ENCODE measurements at regions not wholly inside any gene's neighbourhood (a gene's known extent, or its start where the extent isn't known, plus 50 kb on each side); places are given as distances from the start of the nearest gene placed in this dataset.

DNA sequence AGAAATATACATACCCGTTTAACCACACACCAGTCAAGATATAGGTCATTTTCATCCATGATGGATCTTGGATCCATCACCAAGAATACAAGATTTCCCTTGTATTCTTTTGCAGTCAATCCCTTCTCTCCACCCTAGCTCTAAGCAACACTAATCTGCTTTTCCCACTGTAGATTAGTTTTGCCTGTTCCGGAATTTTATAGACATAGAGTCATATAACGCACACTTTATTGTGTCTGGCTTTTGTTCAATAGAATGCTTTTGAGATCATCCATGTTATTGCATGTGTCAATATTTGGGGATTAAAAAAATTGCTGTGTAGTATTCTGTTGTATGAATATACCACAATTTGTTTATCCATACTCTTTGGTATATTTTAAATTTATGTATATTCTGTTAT is 235.6 kb upstream of the BCOR start:
- DNase-seq (ENCODE audit: extremely low spot score, unreplicated experiment): no peak
- Mint-ChIP-seq H3K9me3 (peaks cover 7% of the 10 kb centered on the region), H3K27ac (no peak overlapping the region), H3K27me3 (no peaks in the 10 kb centered on the region), H3K4me3 (no peak overlapping the region), H3K36me3 (no peaks in the 10 kb centered on the region), H3K4me1 (ENCODE audit: unreplicated experiment) (no peaks in the 10 kb centered on the region)
- TF ChIP-seq, protein P1, sequence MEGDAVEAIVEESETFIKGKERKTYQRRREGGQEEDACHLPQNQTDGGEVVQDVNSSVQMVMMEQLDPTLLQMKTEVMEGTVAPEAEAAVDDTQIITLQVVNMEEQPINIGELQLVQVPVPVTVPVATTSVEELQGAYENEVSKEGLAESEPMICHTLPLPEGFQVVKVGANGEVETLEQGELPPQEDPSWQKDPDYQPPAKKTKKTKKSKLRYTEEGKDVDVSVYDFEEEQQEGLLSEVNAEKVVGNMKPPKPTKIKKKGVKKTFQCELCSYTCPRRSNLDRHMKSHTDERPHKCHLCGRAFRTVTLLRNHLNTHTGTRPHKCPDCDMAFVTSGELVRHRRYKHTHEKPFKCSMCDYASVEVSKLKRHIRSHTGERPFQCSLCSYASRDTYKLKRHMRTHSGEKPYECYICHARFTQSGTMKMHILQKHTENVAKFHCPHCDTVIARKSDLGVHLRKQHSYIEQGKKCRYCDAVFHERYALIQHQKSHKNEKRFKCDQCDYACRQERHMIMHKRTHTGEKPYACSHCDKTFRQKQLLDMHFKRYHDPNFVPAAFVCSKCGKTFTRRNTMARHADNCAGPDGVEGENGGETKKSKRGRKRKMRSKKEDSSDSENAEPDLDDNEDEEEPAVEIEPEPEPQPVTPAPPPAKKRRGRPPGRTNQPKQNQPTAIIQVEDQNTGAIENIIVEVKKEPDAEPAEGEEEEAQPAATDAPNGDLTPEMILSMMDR (conservative IDR thresholded peaks at IDR 0.05): no peak

DNA sequence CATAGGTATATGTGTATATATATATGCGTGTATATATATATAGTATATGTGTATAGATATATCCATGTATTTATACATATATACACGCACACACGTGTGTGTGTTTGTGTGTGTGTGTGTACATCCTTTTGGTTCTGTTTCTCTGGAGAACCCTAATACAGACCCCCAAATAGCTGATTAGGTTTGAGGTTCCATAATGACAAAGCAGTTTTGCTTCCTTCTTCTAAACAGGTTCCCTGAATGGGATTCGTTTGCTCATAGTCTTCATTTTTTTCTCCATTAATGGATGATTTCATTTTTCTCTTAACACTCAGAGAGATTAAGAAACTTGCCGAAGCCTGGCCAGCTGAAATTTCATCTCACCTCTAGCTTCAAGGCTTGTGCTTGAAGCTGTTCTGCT is 234.0 kb upstream of the BCOR start:
- Mint-ChIP-seq H3K27ac (no peak overlapping the region), H3K9me3 (peaks cover 7% of the 10 kb centered on the region), H3K4me3 (no peak overlapping the region), H3K27me3 (no peaks in the 10 kb centered on the region), H3K36me3 (no peaks in the 10 kb centered on the region), H3K4me1 (ENCODE audit: unreplicated experiment) (no peaks in the 10 kb centered on the region)
- TF ChIP-seq, protein P1 (conservative IDR thresholded peaks at IDR 0.05): no peak
- no peak for DNase-seq (ENCODE audit: extremely low spot score, unreplicated experiment)

DNA sequence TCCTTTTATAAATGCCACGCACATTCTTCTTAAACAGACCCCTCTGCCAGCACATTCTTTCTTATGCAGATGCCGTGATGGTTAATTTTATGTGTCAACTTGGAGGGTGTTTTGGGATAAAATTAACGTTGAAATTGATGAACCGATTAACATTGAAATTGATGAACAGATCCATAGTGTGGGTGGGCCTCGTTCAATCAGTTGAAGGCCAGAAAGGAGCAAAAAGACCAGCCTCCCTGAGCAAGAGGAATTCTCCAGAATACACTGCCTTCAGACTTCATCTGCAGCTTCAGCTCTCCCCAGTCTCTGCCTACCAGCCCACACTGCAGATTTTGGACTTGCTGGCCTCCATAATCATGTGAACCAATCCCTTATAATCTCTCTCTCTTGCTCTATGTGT is 233.6 kb upstream of the BCOR start:
- DNase-seq (ENCODE audit: extremely low spot score, unreplicated experiment): peak; percentile 15
- Mint-ChIP-seq H3K27ac (no peak overlapping the region), H3K4me3 (no peak overlapping the region), H3K36me3 (no peaks in the 10 kb centered on the region), H3K9me3 (peaks cover 7% of the 10 kb centered on the region), H3K27me3 (no peaks in the 10 kb centered on the region), H3K4me1 (ENCODE audit: unreplicated experiment) (no peaks in the 10 kb centered on the region)
- TF ChIP-seq, protein P1 (conservative IDR thresholded peaks at IDR 0.05): no peak

DNA sequence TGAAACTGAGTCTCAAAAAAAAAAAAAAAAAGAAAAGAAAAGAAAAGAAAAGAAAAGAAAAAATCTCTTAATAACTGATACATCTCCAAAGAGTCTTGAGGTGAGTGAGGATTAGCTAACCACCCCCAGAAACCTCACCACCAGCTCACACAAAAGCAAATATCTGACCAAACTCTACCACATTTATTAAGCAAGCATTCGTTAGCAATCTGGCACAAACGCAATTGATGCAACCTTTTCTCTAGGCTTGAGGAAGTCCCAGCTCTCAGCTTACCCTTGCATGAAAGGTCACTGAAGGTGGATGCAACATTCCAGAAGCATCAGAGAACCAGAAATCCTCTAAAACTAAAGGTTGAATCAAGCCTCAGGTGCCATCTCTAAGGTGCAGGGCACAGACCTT is 231.9 kb upstream of the BCOR start:
- Mint-ChIP-seq H3K4me1 (ENCODE audit: unreplicated experiment) (no peaks in the 10 kb centered on the region), H3K36me3 (no peaks in the 10 kb centered on the region), H3K4me3 (no peak overlapping the region), H3K27ac (no peak overlapping the region), H3K27me3 (no peaks in the 10 kb centered on the region), H3K9me3 (peaks cover 7% of the 10 kb centered on the region)
- TF ChIP-seq, protein P1 (conservative IDR thresholded peaks at IDR 0.05): no peak
- no peak for DNase-seq (ENCODE audit: extremely low spot score, unreplicated experiment)

DNA sequence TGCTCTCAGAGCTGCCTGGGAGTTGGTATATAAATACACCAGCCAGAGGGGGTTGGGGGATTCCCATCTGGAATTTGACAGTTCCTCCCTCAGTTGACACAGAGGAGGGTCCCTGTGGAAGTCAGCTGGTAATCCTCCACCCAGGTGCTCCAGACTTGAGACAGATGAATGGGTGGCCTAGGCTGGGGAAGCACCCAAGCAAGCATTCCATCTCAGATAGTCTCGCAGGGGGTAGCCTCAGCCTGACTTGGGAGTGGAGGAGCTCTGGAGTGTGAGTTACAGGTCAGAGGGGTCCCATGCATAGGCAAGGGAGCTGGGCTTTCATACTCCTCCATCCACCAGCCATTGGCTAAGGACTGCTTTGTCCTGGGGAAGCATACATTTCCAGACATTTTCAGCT is 229.3 kb upstream of the BCOR start:
- H3K27ac Mint-ChIP-seq: no peak overlapping the region
- H3K4me3 Mint-ChIP-seq: no peak overlapping the region
- no peaks in the 10 kb centered on the region for H3K27me3 Mint-ChIP-seq
- no peaks in the 10 kb centered on the region for H3K9me3 Mint-ChIP-seq
- TF ChIP-seq, protein P1 (conservative IDR thresholded peaks at IDR 0.05): no peak
- H3K36me3 Mint-ChIP-seq: no peaks in the 10 kb centered on the region
- no peaks in the 10 kb centered on the region for H3K4me1 Mint-ChIP-seq (ENCODE audit: unreplicated experiment)
- no peak for DNase-seq (ENCODE audit: extremely low spot score, unreplicated experiment)
